ENCODE measurements at regions not wholly inside any gene's neighbourhood (a gene's known extent, or its start where the extent isn't known, plus 50 kb on each side); places are given as distances from the start of the nearest gene placed in this dataset.

- no peak for DNase-seq
- Histone ChIP-seq H3K36me3 (replicated peaks in 1 of 2; ENCODE audit: control extremely low read depth in 1 of 2, control insufficient read depth in 1 of 2, extremely low read depth in 1 of 2, insufficient read depth in 2 of 2, low read length in 1 of 2) (no peaks in the 10 kb centered on the region), H3K27me3 (replicated peaks in 1 of 4; ENCODE audit: control extremely low read depth in 1 of 4, control insufficient read depth in 3 of 4, insufficient read depth in 4 of 4, low read length in 3 of 4) (no peaks in the 10 kb centered on the region), H3K9ac (ENCODE audit: low read length) (no peak overlapping the region), H3K4me2 (replicated peaks; ENCODE audit: low read depth, low read length, poor library complexity, severe bottlenecking) (no peak overlapping the region), H4K20me1 (ENCODE audit: control insufficient read depth, insufficient read depth, low read length, poor library complexity, severe bottlenecking) (no peaks in the 10 kb centered on the region), H2AFZ (ENCODE audit: insufficient read depth, low read depth, low read length, poor library complexity, severe bottlenecking) (no peak overlapping the region), H3K27ac (ENCODE audit: low read length in 2 of 2) (no peak overlapping the region), H3K9me3 (ENCODE audit: control extremely low read depth in 1 of 3, control insufficient read depth in 2 of 3, insufficient read depth in 1 of 3, low read length in 2 of 3) (no peaks in the 10 kb centered on the region), H3K4me3 (ENCODE audit: control extremely low read depth in 1 of 5, extremely low read depth in 1 of 5, insufficient read depth in 1 of 5, low read depth in 2 of 5, low read length in 4 of 5) (no peak overlapping the region), H3K4me1 (ENCODE audit: control insufficient read depth in 2 of 2, insufficient read depth in 2 of 2, low read length in 2 of 2) (no peaks in the 10 kb centered on the region), H3K79me2 (ENCODE audit: control insufficient read depth, insufficient read depth, low read length) (no peaks in the 10 kb centered on the region)
- ChIA-PET POLR2A (no interaction called here), CTCF (no interaction called here)
- H3K4me3 Mint-ChIP-seq = no peak overlapping the region
- intact Hi-C loops (cut with micrococcal nuclease) = no loop called here
- H3K27ac Mint-ChIP-seq = no peak overlapping the region
- H3K4me1 Mint-ChIP-seq = no peaks in the 10 kb centered on the region
- TF ChIP-seq CTCF (IDR thresholded peaks at IDR 0.05) (no peak), EZH2 (IDR thresholded peaks at IDR 0.05; ENCODE audit: borderline replicate concordance, insufficient read depth, low read depth, low read length, poor library complexity, severe bottlenecking) (no peak)
- ATAC-seq (ENCODE audit: low read depth) = no peak
- no peaks in the 10 kb centered on the region for H3K9me3 Mint-ChIP-seq (ENCODE audit: insufficient read depth)
- no peaks in the 10 kb centered on the region for H3K27me3 Mint-ChIP-seq
Measured at GRCh38 chr3:154023148-154023547, 98.0 kb upstream of the ARHGEF26 start.

- ChIA-PET CTCF (no interaction called here), POLR2A (no interaction called here)
- Mint-ChIP-seq H3K9me3 (ENCODE audit: insufficient read depth) (no peaks in the 10 kb centered on the region), H3K27me3 (no peaks in the 10 kb centered on the region), H3K4me3 (no peak overlapping the region), H3K4me1 (no peaks in the 10 kb centered on the region), H3K27ac (no peak overlapping the region)
- H3K27me3 ChIP-seq (replicated peaks in 1 of 4; ENCODE audit: control extremely low read depth in 1 of 4, control insufficient read depth in 3 of 4, insufficient read depth in 4 of 4, low read length in 3 of 4) = no peaks in the 10 kb centered on the region
- H3K79me2 ChIP-seq (ENCODE audit: control insufficient read depth, insufficient read depth, low read length) = no peaks in the 10 kb centered on the region
- ATAC-seq (ENCODE audit: low read depth) = no peak
- no peaks in the 10 kb centered on the region for H3K4me1 ChIP-seq (ENCODE audit: control insufficient read depth in 2 of 2, insufficient read depth in 2 of 2, low read length in 2 of 2)
- intact Hi-C loops (cut with micrococcal nuclease) = no loop called here
- H3K9me3 ChIP-seq (ENCODE audit: control extremely low read depth in 1 of 3, control insufficient read depth in 2 of 3, insufficient read depth in 1 of 3, low read length in 2 of 3) = no peaks in the 10 kb centered on the region
- no peak for DNase-seq
- TF ChIP-seq EZH2 (IDR thresholded peaks at IDR 0.05; ENCODE audit: borderline replicate concordance, insufficient read depth, low read depth, low read length, poor library complexity, severe bottlenecking) = no peak
- TF ChIP-seq CTCF (IDR thresholded peaks at IDR 0.05) = no peak
- H3K9ac ChIP-seq (ENCODE audit: low read length) = no peak overlapping the region
- no CpG with 5 or more reads among the region's 2 CpGs for WGBS (ENCODE audit: insufficient coverage)
- no peak overlapping the region for H3K4me2 ChIP-seq (replicated peaks; ENCODE audit: low read depth, low read length, poor library complexity, severe bottlenecking)
- H2AFZ ChIP-seq (ENCODE audit: insufficient read depth, low read depth, low read length, poor library complexity, severe bottlenecking) = no peak overlapping the region
- H4K20me1 ChIP-seq (ENCODE audit: control insufficient read depth, insufficient read depth, low read length, poor library complexity, severe bottlenecking) = no peaks in the 10 kb centered on the region
- H3K4me3 ChIP-seq (ENCODE audit: control extremely low read depth in 1 of 5, extremely low read depth in 1 of 5, insufficient read depth in 1 of 5, low read depth in 2 of 5, low read length in 4 of 5) = no peak overlapping the region
- no peaks in the 10 kb centered on the region for H3K36me3 ChIP-seq (replicated peaks in 1 of 2; ENCODE audit: control extremely low read depth in 1 of 2, control insufficient read depth in 1 of 2, extremely low read depth in 1 of 2, insufficient read depth in 2 of 2, low read length in 1 of 2)
- no peak overlapping the region for H3K27ac ChIP-seq (ENCODE audit: low read length in 2 of 2)
Measured at GRCh38 chr3:154025007-154025406, 96.2 kb upstream of the ARHGEF26 start.
